Gastrocnemius medialis (tissue), 4 donors: ENCODE measurements at regions not wholly inside any gene's neighbourhood (a gene's known extent, or its start where the extent isn't known, plus 50 kb on each side); places are given as distances from the start of the nearest gene placed in this dataset.

ENCODE experiments used
- ATAC-seq, 2 donors: fragments of 150-250 bp; one replicate each; pipeline ENCODE4 v1.9.1; 2016
- DNase-seq, 2 donors: peaks; one replicate each; pipeline ENCODE4 v3.0.0-alpha.2; 2019
- H3K27ac ChIP-seq, 4 donors: fragments of 200-600 bp; sonication (generic); 1 replicate in 1 of 4; 2 replicates in 3 of 4; pipeline ENCODE4 v1.5.1; 2016 to 2018; ENCODE audit warnings: mild to moderate bottlenecking in 2 of 4, moderate library complexity in 1 of 4
- H3K27me3 ChIP-seq, 3 donors: fragments of 200-600 bp; sonication (generic) in 2 of 3; 1 replicate in 1 of 3; 2 replicates in 2 of 3; pipeline versions ENCODE4 v1.5.1 to v1.6.0; 2016 to 2019; ENCODE audit warnings: mild to moderate bottlenecking in 1 of 3, moderate library complexity in 1 of 3
- H3K36me3 ChIP-seq, 2 donors: fragments of 200-600 bp; sonication (generic) in 1 of 2; one replicate each; pipeline ENCODE4 v1.5.1; 2017 to 2018
- H3K4me1 ChIP-seq, 2 donors: fragments of 200-600 bp; sonication (generic) in 1 of 2; one replicate each; pipeline ENCODE4 v1.5.1; 2016 to 2017; ENCODE audit warnings: mild to moderate bottlenecking in 2 of 2
- H3K4me3 ChIP-seq, 4 donors: fragments of 200-600 bp; sonication (generic) in 3 of 4; 1 replicate in 1 of 4; 2 replicates in 3 of 4; pipeline ENCODE4 v1.5.1; 2016 to 2019; ENCODE audit warnings: mild to moderate bottlenecking in 2 of 4
- H3K9me3 ChIP-seq, 3 donors: fragments of 200-600 bp; sonication (generic) in 2 of 3; 1 replicate in 1 of 3; 2 replicates in 2 of 3; pipeline ENCODE4 v1.5.1; 2016 to 2019
- POLR2A ChIP-seq, 2 donors: fragments of 450-650 bp; IDR thresholded peaks; one replicate each; pipeline ENCODE4 v1.6.1; 2017; ENCODE audit warnings: antibody characterized with exemption in 2 of 2, mild to moderate bottlenecking in 2 of 2, moderate library complexity in 2 of 2
- in situ Hi-C, 4 donors: fragments of 200-750 bp; cut with MboI; loops; one replicate each; pipeline versions ENCODE4 v1.15.0 to v1.8.0; 2017; ENCODE audit warnings: low sequenced_read_pairs in 4 of 4
- intact Hi-C: fragments of 100-400 bp; cut with DNase I; formaldehyde crosslinking; loops from one replicate; pipeline ENCODE4 v1.15.1; 2023; ENCODE audit warnings: low total_unique reads
- TF ChIP-seq, protein P1 (sequence below), 5 experiments: fragments of 450-650 bp in 3 of 5; fragments of 200-600 bp in 2 of 5; sonication (generic) in 2 of 5; IDR thresholded peaks in 4 of 5; conservative IDR thresholded peaks in 1 of 5; 1 replicate in 4 of 5; 2 replicates in 1 of 5; pipeline ENCODE4 v1.5.1; 2016 to 2019; ENCODE audit warnings: antibody characterized with exemption in 5 of 5, mild to moderate bottlenecking in 3 of 5, moderate library complexity in 3 of 5

DNA sequence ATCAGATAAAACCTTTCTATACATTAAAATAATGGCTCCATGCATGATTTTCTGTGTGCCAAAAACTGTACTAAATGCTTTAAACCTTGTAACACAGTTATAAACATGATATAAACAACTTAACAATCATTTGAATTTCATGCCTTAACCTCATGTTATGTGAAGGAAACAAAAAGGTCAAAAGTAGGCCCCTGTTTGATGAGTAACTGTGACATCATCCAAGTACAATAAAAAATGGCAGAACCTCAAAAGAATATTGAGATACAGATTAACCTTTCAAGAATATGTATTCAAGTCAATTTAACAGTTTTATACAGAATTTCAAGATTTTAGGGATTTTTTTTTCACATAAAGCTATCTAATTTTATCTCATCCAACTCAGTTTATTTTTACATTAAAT lies 310.7 kb upstream of the DCN start:
- no peak overlapping the region for H3K4me3 ChIP-seq
- in situ Hi-C loops (no loop called here), intact Hi-C loops (no loop called here)
- H3K9me3 ChIP-seq: no peaks in the 10 kb centered on the region
- no peaks in the 10 kb centered on the region for H3K27me3 ChIP-seq
- H3K27ac ChIP-seq: no peak overlapping the region
- no peaks in the 10 kb centered on the region for H3K36me3 ChIP-seq
- no peak for DNase-seq
- TF ChIP-seq POLR2A (IDR thresholded peaks at IDR 0.05): no peak
- TF ChIP-seq, protein P1, sequence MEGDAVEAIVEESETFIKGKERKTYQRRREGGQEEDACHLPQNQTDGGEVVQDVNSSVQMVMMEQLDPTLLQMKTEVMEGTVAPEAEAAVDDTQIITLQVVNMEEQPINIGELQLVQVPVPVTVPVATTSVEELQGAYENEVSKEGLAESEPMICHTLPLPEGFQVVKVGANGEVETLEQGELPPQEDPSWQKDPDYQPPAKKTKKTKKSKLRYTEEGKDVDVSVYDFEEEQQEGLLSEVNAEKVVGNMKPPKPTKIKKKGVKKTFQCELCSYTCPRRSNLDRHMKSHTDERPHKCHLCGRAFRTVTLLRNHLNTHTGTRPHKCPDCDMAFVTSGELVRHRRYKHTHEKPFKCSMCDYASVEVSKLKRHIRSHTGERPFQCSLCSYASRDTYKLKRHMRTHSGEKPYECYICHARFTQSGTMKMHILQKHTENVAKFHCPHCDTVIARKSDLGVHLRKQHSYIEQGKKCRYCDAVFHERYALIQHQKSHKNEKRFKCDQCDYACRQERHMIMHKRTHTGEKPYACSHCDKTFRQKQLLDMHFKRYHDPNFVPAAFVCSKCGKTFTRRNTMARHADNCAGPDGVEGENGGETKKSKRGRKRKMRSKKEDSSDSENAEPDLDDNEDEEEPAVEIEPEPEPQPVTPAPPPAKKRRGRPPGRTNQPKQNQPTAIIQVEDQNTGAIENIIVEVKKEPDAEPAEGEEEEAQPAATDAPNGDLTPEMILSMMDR (IDR thresholded peaks at IDR 0.05 in 4 of 5, conservative IDR thresholded peaks at IDR 0.05 in 1 of 5): no peak
- ATAC-seq: no peak
- H3K4me1 ChIP-seq: no peaks in the 10 kb centered on the region

DNA sequence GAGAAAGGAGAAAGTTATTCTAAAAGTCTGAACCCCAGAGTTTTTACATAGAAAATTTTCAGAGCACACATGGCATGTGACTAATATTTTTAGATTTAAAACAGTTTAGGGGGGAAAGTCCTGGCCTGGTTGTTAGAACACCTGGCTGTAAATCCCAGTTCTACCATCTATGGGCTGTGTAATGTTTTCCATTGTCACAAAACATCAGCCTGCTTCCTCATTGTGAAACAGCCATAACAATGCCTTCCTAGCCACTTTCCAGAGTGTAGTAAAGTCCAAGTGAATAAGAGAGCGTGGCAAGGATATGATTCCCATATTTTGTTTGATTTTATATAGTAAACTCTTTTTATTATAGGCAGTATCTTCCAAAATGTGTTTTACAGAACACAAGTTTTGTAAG lies 310.0 kb upstream of the DCN start:
- no peak overlapping the region for H3K4me3 ChIP-seq
- in situ Hi-C loops: no loop called here
- no peaks in the 10 kb centered on the region for H3K9me3 ChIP-seq
- H3K27ac ChIP-seq: no peak overlapping the region
- DNase-seq (no peak), ATAC-seq (no peak)
- intact Hi-C loops: no loop called here
- H3K4me1 ChIP-seq: no peaks in the 10 kb centered on the region
- H3K36me3 ChIP-seq: no peaks in the 10 kb centered on the region
- no peak for TF ChIP-seq POLR2A (IDR thresholded peaks at IDR 0.05)
- TF ChIP-seq, protein P1 (IDR thresholded peaks at IDR 0.05 in 4 of 5, conservative IDR thresholded peaks at IDR 0.05 in 1 of 5): no peak
- no peaks in the 10 kb centered on the region for H3K27me3 ChIP-seq

DNA sequence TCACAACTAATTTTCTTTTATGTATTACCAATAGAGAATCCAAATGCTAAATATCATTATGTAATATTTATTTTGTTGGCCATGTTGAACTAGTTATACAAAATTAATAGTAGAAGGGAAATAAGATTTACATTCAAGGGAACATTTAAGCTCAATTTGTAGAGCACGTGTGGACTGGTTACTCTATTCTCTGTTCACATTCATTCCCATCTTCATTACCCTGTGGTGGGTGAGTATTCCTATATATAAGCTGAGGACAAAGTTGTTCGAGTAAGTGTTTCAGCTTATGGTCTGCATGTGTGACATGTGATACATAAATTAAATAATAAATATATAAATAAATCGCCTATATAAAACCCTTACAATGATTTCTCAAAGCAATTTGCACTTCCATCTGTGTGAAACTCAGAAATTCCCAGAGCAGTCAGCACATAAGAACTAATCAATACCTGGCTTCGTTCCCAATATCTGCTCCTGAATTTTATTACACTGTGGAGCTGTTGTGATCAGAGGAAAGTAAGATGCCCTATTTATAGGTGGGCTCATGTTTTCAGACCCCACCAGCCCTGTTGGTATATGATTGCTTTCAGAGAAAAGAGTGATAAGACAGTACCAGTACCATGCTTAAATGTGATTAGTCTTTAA lies 308.2 kb upstream of the DCN start:
- no peaks in the 10 kb centered on the region for H3K27me3 ChIP-seq
- H3K9me3 ChIP-seq: no peaks in the 10 kb centered on the region
- H3K27ac ChIP-seq: no peak overlapping the region
- in situ Hi-C loops (no loop called here), intact Hi-C loops (no loop called here)
- DNase-seq (no peak), ATAC-seq (no peak)
- no peak for TF ChIP-seq POLR2A (IDR thresholded peaks at IDR 0.05)
- TF ChIP-seq, protein P1 (IDR thresholded peaks at IDR 0.05 in 4 of 5, conservative IDR thresholded peaks at IDR 0.05 in 1 of 5): no peak
- no peaks in the 10 kb centered on the region for H3K36me3 ChIP-seq
- no peak overlapping the region for H3K4me3 ChIP-seq
- no peaks in the 10 kb centered on the region for H3K4me1 ChIP-seq

DNA sequence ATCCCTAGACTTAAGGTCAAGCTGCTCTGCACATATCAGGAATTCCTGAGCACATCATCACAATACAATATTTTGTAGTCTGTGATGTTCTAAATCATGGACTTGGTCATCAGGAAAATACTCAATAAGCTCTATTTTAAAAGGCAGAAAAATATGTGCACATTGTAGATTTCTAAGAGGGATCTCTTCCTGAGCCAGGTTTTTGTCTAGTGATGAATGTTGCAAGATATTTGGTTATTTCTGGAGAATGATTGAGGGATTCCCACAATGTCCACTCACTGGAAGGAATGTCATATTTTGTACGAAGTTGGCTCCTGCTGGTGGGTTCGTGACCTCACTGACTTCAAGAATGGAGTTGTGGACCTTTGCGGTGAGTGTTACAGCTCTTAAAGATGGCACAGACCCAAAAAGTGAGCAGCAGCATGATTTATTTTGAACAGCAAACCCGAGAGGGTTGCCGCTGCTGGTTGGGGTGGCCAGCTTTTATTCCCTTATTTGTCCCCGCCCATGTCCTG lies 300.9 kb upstream of the DCN start:
- H3K4me3 ChIP-seq: no peak overlapping the region
- intact Hi-C loops (no loop called here), in situ Hi-C loops (no loop called here)
- H3K27me3 ChIP-seq: no peaks in the 10 kb centered on the region
- no peaks in the 10 kb centered on the region for H3K9me3 ChIP-seq
- H3K4me1 ChIP-seq: no peaks in the 10 kb centered on the region
- TF ChIP-seq POLR2A (IDR thresholded peaks at IDR 0.05): no peak
- TF ChIP-seq, protein P1 (IDR thresholded peaks at IDR 0.05 in 4 of 5, conservative IDR thresholded peaks at IDR 0.05 in 1 of 5): no peak
- no peak for DNase-seq
- H3K27ac ChIP-seq: no peak overlapping the region
- ATAC-seq: no peak
- H3K36me3 ChIP-seq: no peaks in the 10 kb centered on the region

DNA sequence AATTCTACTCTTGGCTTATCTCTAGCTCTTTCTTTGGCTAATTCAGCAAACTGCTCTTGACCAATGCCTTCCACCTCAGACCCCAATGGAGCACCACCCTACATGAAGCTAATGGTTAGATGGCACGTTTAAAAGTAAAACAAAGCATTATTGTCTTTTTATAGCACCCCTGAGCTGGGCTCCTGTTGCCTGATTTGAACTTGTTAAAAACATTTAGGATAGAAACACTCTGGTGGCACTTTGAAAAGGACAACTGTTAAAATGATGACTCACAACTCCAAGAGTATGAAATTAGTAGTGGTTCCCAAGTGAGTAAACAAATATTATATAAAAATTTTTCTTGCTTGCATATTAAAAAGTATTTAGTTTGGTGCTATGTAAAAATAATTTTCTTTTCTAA lies 299.6 kb upstream of the DCN start:
- in situ Hi-C loops: no loop called here

More for the DNA sequence above, 299.6 kb upstream of the DCN start:
- Histone ChIP-seq H3K27ac (no peak overlapping the region), H3K9me3 (no peaks in the 10 kb centered on the region), H3K36me3 (no peaks in the 10 kb centered on the region), H3K4me1 (no peaks in the 10 kb centered on the region), H3K4me3 (no peak overlapping the region), H3K27me3 (no peaks in the 10 kb centered on the region)
- intact Hi-C loops: no loop called here
- TF ChIP-seq, protein P1 (IDR thresholded peaks at IDR 0.05 in 4 of 5, conservative IDR thresholded peaks at IDR 0.05 in 1 of 5): no peak
- no peak for TF ChIP-seq POLR2A (IDR thresholded peaks at IDR 0.05)
- DNase-seq (no peak), ATAC-seq (no peak)
